Activated CD4-positive, CD25-positive, alpha-beta regulatory T cell (primary cell): ENCODE measurements at regions not wholly inside any gene's neighbourhood (a gene's known extent, or its start where the extent isn't known, plus 50 kb on each side); places are given as distances from the start of the nearest gene placed in this dataset.
"Not testable (repeated sequence)": the region's sequence is repeated elsewhere in the genome, so short reads cannot be mapped to it uniquely, and the experiment has no call there.

Experiments used
- DNase-seq, 4 experiments: peaks; one replicate each; lab custom pipeline; 2025; lab: John Stamatoyannopoulos, UW

DNA sequence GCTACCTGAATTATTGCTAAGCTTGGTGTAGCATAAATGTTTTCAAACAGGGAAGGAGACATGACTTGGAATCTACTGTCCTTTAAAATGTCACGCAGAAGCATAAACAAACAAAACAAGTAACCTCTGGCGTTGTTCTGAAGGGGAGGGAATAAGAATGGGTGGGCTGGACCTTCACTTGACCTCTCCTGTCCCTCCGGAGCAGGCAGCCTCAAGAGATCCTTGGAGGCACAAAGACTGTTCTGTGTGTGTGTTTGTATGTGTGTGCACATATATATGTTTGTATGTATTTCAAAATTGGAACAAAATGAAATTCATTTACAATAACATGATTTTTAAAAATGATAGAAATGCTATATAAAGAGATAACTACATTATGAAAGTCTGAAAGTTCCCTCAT, 91.3 kb upstream of the DCLK2 start:
- no peak for DNase-seq

DNA sequence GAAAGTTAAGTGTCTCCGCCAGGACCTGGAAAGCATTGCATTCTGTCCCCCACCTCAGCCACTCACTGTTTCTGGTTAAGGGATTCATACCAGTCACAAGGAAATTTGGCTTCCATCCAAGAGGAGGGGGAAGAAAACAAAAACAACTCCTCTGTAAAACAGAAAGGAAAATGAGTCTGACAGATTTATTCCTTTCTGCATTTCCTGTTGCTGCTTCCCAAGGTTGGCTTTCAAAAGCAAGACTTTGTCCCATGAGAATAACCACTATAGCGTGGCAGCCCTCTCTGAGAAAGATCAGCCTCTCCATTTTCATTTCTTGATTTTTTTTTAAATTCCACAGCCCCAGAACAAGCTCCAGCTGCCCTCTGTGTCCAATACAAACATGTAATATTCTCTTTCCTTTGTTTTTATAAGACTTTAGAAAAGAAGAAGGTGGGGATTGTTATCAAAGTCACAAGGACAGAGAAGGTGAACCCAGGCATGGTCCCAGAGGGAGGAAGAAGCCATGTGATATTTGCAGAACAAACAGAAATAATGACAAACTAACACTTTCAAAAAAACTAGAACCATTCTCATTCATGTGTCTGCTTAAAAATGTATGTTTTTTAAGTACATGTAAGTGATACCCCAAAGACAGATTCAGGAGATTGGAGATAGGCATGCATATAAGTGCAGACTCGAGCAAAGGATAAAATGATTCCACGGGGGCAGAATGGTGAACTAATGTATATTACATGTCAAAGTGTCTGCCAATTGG, 90.7 kb upstream of the DCLK2 start:
- no peak for DNase-seq

- no peak for DNase-seq
Observed at GRCh38 chr4:149988087-149988410, 90.2 kb upstream of the DCLK2 start.

GRCh38 chr4:149993030-149993429, 85.2 kb upstream of the DCLK2 start:
- no peak for DNase-seq

- DNase-seq = no peak
Observed at GRCh38 chr4:149995134-149995756, 83.0 kb upstream of the DCLK2 start.

- DNase-seq = no peak
Observed at GRCh38 chr4:149997881-149998421, 80.3 kb upstream of the DCLK2 start.

DNA sequence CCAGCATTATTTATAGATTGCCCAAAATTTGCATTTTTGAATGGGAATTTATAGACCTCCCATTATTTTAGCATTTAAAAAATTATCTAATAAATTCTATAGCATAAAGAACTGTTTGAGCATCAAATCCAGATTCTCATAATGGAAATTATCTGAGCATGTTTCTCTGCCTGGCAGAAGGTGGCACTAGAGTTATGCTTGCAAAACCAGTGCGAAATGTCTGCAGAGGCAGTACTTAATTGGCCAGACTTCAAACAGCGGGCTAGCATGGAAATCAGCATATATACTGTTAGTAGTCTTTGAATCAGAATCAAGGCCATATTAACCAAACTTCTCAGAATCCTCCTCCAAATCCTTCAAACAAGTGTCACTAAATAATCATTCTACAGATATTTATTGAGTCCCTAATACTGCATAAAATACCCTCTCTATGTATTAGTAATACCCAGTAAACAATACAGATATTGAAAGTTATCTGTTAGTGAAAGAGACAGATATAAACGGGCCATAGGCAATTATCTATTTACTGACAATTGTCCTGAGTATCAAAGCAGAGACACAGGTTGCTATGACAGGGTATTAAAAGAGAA, 78.7 kb upstream of the DCLK2 start:
- DNase-seq = no peak

DNA sequence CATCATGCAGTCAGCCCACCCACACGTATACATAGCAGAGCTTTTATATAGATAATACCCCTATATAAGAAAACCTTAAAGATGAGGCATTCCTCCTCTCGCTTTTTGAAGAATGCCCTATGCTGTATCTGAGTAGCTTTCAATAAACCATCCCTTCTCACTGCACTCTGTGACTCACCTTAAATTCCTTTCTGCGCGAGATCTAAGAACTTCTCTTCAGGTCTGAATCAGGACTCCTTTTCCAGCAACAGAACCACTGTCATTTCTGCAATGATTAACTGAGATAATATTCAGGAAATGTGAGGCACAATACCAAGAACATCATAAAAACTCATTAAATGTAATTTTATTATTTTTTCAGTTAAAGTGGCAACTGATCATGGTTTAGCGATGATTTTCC, 76.4 kb upstream of the DCLK2 start:
- no peak for DNase-seq

DNA sequence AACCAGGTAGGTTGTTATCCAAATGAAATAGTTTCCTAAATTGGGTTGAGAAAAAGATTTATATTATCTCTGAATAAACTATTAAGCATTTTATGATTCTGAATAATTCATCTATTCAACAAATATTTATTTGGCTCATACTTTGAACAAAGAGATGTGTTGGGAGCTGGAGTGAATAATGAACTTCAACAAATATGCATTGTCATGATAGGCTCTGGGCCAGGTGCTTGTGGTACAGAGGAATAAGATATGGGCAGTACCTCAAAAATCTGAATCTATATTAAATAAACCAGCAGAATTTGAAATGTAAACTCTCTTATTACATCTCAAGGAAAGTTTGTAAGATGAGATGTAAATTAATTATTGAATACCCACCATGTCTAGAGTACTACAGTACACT, 75.7 kb upstream of the DCLK2 start:
- DNase-seq = no peak

GRCh38 chr4:150004481-150004880, 73.8 kb upstream of the DCLK2 start:
- no peak for DNase-seq

DNA sequence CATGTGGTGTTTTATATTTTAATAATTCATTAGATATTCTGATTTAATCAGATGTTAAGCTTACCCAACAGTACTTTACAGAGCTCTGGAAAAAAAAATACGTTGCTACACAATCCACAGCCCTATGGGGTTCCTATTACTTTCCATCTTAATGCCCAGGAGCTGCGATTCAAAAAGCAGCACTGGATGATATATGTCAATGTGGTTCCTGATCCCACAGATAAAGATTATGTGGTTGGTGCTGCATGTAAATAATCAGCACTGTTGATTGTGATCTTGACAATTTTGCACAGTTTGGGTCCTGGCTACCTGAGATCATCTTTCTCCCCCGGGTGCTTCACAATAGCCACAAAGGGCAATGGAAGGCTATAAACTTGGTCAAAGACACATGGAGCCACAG, 72.7 kb upstream of the DCLK2 start:
- DNase-seq = no peak

DNA sequence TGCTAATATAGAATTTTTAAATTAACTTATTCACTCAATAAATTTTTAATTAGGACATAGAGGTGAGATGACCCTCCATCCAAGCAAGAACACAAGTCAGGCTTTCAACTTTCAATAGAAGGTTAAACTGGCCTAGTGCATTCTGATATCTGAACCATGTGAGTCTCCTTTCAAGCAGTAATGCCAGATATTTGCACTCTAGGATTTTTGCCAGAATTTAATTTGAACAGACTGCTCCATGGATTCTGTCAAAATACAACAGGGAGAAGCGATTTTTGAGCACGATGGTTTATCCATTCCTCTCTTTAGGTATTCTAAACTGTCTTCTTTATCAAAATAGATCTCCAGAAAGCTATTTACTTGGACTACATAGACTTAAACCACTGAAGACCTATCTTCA, 72.0 kb upstream of the DCLK2 start:
- no peak for DNase-seq

DNA sequence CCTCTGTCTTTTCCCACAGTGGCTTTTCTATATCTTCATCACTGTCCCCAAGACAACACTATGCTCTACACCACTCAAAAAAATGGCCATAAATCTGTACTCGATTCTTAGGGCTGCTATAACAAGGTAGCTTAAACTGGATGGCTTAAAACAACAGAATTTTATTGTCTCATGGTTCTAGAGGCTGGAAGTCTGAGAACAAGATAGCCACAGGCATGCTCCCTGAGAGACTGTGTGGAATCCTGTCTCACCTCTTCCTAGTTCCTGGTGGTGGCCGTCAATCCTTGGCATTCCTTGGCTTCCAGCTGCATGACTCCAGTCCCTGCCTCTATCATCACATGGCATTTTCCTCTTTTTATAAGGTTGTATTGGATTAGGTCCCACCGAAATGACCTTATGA, 70.7 kb upstream of the DCLK2 start:
- no peak for DNase-seq

DNA sequence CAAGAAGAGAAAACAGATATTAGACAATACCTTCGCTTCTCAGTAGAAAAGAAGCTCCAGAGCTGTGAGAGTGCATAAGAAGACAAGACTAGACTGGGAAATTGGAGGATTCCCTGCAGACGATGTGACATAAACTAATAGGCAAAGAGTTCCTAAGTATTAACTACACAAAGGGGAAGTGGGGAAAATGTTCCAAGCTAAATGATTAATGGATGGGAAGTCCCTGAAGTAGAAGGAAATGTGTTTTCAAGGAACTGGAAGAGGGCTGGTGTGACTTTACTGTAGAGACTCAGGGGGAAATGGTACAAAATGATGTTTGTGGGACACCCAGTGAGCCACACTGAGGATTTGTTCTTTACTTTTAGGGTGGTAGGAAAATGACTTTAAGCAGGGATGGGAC, 69.7 kb upstream of the DCLK2 start:
- no peak for DNase-seq

DNA sequence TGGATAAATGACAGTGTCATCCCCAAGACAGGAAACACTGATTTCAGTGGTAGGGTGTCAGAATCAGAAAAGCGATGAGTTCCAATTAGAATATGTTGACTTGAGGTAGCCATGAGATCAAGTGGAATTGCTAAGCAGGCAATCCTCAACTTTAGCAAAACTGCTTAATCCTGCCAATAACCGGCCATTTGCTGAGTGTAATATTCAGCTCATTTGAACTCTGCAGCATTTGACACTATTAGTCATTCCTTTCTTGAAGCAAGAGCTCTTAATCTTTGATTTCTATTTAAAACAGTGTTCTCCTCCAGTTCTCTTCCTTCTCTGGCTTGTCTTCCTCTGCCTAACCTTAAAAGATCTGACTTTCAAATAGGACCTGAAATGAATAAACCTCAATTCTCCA, 68.7 kb upstream of the DCLK2 start:
- no peak for DNase-seq

GRCh38 chr4:150010525-150011126, 67.6 kb upstream of the DCLK2 start:
- DNase-seq = no peak

GRCh38 chr4:150012851-150013360, 65.3 kb upstream of the DCLK2 start:
- no peak for DNase-seq

DNA sequence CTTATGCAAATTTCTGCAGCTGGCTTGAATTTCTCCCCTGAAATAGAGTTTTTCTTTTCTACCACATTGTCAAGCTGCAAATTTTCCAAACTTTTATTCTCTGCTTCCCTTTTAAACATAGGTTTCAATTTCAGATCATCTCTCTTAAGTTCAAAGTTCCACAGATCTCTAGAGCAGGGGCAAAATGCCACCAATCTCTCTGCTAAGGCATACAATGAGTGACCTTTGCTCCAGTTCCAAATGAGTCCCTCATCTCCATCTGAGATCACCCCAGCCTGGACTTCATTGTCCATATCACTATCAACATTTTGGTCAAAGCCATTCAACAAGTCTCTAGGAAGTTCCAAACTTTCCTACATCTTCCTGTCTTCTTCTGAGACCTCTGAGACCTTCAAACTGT, 62.3 kb upstream of the DCLK2 start:
- DNase-seq = not testable (repeated sequence)

DNA sequence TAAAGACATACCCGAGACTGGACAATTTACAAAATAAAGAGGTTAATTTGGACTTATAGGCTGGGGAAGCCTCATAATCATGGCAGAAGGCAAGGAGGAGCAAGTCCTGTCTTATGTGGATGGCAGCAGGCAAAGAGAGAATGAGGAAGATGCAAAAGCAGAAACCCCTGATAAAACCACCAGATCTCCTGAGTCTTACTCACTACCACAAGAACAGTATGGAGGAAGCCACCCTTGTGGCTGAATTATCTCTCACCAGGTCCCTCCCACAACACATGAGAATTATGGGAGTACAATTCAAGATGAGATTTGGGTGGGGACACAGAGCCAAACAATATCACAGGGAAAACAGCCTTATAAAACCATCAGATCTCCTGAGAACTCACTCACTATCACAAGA, 61.6 kb upstream of the DCLK2 start:
- not testable (repeated sequence) for DNase-seq

- no peak for DNase-seq
Observed at GRCh38 chr4:150018257-150018656, 60.0 kb upstream of the DCLK2 start.

- DNase-seq = no peak
Observed at GRCh38 chr4:150021483-150021882, 56.8 kb upstream of the DCLK2 start.

- no peak for DNase-seq
Observed at GRCh38 chr4:150023489-150023888, 54.8 kb upstream of the DCLK2 start.

DNA sequence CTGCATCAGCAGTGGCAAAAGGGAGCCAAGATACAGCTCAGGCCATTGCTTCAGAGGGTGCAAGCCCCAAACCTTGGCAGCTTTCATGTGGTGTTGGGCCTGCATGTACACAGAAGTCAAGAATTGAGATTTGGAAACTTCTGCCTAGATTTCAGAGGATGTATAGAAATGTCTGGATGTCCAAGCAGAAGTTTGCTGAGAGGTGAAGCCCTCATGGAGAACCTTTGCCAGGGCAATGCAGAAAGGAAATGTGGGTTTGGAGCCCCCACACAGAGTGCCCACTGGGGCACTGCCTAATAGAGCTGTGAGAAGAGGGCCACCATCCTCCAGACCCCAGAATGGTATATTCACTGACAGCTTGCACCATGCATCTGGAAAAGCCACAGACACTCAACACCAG, 51.3 kb upstream of the DCLK2 start:
- DNase-seq = not testable (repeated sequence)
